Fibroblast of the aortic adventitia (primary cell): ENCODE measurements at regions not wholly inside any gene's neighbourhood (a gene's known extent, or its start where the extent isn't known, plus 50 kb on each side); places are given as distances from the start of the nearest gene placed in this dataset.

Source experiments
- DNase-seq: peaks from one replicate; pipeline ENCODE4 v3.0.0-alpha.2; 2010; ENCODE audit warnings: low read depth
- H3K4me3 ChIP-seq: 2 replicates; pipeline ENCODE4 v1.5.1; 2011; ENCODE audit warnings: low read depth, mild to moderate bottlenecking, control low read depth, low read length, moderate library complexity
- TF ChIP-seq, protein P1 (sequence below): IDR thresholded peaks from 2 replicates; pipeline ENCODE4 v1.5.1; 2011; ENCODE audit warnings: mild to moderate bottlenecking, low read length, control low read depth, inconsistent platforms; ENCODE audit not compliant: insufficient read depth

DNA sequence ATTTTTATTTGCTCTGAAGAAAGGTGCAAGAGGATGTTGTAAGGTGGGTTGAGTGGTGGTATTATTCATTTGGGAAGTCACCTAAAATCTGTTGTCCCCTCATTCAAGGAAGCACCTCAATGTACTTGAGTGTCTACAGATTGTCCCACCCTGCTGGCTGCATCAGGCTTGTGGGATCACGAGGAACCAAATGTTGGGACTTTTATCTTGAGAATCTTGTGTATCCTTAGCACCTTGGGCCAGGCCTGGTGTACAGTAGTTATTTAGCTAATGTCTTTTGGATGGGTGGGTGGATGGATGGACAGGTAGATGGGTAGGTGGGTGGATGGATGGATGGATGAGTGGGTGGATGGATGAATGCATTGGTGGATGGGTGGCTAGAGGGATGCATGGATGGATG is 519.3 kb downstream of the BCL11B start:
- TF ChIP-seq, protein P1, sequence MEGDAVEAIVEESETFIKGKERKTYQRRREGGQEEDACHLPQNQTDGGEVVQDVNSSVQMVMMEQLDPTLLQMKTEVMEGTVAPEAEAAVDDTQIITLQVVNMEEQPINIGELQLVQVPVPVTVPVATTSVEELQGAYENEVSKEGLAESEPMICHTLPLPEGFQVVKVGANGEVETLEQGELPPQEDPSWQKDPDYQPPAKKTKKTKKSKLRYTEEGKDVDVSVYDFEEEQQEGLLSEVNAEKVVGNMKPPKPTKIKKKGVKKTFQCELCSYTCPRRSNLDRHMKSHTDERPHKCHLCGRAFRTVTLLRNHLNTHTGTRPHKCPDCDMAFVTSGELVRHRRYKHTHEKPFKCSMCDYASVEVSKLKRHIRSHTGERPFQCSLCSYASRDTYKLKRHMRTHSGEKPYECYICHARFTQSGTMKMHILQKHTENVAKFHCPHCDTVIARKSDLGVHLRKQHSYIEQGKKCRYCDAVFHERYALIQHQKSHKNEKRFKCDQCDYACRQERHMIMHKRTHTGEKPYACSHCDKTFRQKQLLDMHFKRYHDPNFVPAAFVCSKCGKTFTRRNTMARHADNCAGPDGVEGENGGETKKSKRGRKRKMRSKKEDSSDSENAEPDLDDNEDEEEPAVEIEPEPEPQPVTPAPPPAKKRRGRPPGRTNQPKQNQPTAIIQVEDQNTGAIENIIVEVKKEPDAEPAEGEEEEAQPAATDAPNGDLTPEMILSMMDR: no peak
- no peak for DNase-seq
- no peak overlapping the region for H3K4me3 ChIP-seq

DNA sequence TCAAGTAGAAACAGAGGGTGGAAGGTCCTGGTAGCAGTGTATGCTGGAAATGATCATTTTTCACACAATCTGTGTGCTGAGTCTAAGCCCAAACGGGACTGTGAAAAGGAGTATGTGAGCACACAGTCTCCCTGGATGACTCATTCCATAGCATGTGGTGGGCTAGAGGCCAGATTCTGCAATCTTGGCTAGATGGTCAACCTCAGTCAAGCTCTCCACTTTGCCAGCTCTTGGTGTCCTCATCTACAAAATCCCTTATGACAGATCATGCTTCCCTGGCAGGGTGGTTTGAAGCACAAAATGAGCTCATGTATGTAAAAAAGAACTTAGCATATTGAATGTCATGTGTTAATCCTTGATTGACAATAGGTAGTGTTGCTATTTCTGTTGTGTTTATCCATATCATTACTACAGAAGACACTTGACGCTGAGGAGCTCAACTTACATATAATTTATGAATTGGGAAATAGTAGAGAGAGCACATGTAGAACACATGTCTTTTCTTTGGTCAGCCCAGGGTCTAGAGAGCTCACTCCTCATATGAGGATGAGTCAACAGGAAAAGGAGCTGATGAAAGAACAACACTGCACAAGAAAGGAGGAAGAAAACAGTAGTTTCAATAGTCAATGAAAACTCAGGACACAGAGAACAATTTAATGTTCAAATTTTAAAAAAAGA is 517.5 kb downstream of the BCL11B start:
- TF ChIP-seq, protein P1: no peak
- no peak for DNase-seq
- H3K4me3 ChIP-seq: no peak overlapping the region

DNA sequence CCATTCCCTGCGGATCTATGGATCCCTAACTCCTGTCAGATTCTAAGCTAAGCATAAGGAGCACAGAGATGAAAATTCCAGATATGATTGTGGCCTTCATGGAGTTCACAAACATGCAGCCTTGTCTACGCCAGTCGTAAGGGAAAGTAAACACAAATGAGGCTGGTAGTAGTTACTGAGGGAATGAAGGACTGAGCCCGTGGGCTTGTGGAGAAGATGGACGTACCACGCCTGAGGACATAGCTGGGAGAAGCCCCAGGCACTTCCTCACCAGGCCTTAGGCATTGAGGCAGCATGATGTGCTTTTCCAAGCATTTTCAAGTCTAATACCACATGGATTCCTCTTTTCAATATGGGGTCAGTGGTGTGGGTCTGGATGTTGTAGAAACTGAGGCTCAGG is 515.2 kb downstream of the BCL11B start:
- no peak overlapping the region for H3K4me3 ChIP-seq
- DNase-seq: no peak
- TF ChIP-seq, protein P1: no peak

DNA sequence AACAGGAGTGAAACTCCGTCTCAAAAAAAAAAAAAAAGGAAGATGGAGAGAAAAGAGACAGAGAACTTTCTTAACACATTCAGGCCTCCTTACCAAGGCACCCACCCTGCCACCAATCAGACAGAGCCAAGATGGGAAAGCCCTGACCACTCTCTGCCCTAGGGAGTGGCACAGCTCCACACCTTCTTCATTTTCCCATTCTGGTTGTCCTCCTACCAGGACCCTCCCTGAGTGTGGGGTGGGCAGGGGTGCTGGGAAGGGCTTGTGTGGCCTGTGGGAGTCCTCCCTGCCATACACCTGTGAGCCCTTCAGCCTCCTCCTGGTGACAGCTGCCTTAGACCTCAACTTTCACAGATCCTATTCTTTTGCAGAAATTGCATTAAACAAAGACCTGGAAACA is 513.6 kb downstream of the BCL11B start:
- DNase-seq: no peak
- no peak overlapping the region for H3K4me3 ChIP-seq
- TF ChIP-seq, protein P1: no peak

DNA sequence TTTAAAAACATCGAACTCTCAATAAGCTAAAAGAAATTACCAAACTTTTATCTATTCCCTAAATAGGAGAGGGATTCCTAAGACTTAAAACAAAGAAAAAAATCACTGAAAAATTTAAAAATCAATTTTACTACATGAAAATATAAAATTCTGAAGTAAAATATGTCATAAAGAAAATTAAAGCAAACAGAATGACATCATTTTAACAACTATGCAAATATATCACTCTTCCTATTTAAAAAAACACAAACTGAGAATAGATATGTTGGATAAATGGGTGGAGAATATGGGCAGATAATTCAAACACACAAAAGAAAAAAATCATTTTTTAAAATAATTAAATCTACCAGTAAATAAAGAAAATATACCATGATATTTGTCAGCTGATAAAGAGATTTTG is 510.0 kb downstream of the BCL11B start:
- no peak overlapping the region for H3K4me3 ChIP-seq
- TF ChIP-seq, protein P1: no peak
- no peak for DNase-seq

DNA sequence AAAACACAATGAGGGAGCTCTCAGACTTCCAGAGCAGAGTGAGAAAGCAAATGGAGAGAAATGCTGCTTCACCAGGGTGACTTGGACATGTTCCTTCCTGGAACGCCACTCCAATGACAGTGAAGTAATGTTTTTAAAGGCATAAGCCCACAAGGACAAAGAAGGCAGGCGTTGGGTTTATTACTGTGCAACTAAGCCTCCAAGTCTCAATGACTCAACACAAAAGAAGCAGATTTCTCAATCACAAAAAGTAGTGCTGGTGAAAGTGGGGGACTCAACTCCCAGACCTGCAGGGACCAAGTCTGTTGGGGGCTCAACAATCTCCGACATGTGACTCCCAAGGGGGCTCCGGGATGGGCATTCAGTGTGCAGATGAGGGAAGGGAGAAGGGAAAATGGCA is 505.2 kb downstream of the BCL11B start:
- no peak overlapping the region for H3K4me3 ChIP-seq
- no peak for DNase-seq
- TF ChIP-seq, protein P1: no peak

DNA sequence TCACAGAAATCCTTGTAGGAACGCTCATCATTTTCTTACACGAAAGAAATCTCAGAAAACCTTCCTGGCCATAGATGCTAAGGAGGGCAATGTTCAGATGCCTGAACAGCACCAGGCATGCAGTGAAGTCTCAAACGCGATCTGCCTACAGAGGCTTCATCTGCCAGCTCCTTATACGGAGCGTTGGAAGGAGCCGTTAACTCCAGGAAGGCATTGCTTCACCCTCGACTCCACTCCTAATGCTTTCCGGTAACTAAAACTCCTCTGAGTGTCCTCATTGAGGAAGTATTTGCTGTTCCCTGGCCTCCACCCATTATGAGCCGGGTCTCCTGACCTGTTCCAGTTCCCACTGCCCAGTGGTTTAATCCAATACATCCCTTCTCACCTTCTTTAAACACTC is 502.7 kb downstream of the BCL11B start:
- TF ChIP-seq, protein P1: no peak
- DNase-seq: no peak
- H3K4me3 ChIP-seq: no peak overlapping the region
